Thymus (tissue), 11 donors: ENCODE measurements at regions not wholly inside any gene's neighbourhood (a gene's known extent, or its start where the extent isn't known, plus 50 kb on each side); places are given as distances from the start of the nearest gene placed in this dataset.
"Not testable (repeated sequence)": the region's sequence is repeated elsewhere in the genome, so short reads cannot be mapped to it uniquely, and the experiment has no call there.

Experiments
- DNase-seq, 9 donors: peaks; one replicate each; pipeline ENCODE4 v3.0.0-alpha.2; 2013; ENCODE audit warnings: low spot score in 9 of 9, low read depth in 6 of 9, missing footprints in 1 of 9
- H3K27ac ChIP-seq, 2 donors: one replicate each; pipeline ENCODE4 v1.5.1; 2013; ENCODE audit warnings: control low read depth in 1 of 2, low read depth in 1 of 2, low read length in 1 of 2, mild to moderate bottlenecking in 1 of 2, moderate library complexity in 1 of 2
- H3K27me3 ChIP-seq, 2 donors: one replicate each; pipeline ENCODE4 v1.5.1; 2013; ENCODE audit warnings: low read length in 1 of 2; ENCODE audit not compliant: control insufficient read depth in 2 of 2, insufficient read depth in 1 of 2
- H3K36me3 ChIP-seq, 2 donors: one replicate each; pipeline ENCODE4 v1.5.1; 2013; ENCODE audit warnings: low read length in 1 of 2, mild to moderate bottlenecking in 1 of 2, moderate library complexity in 1 of 2; ENCODE audit not compliant: control insufficient read depth in 2 of 2, insufficient read depth in 2 of 2
- H3K4me1 ChIP-seq, 2 donors: one replicate each; pipeline ENCODE4 v1.5.1; 2013; ENCODE audit warnings: low read length in 2 of 2; ENCODE audit not compliant: control insufficient read depth in 2 of 2, insufficient read depth in 2 of 2
- H3K4me3 ChIP-seq, 2 donors: one replicate each; pipeline ENCODE4 v1.5.1; 2013; ENCODE audit warnings: low read length in 2 of 2, control low read depth in 1 of 2, mild to moderate bottlenecking in 1 of 2
- H3K9me3 ChIP-seq, 2 donors: one replicate each; pipeline ENCODE4 v1.5.1; 2013; ENCODE audit warnings: low read length in 1 of 2, mild to moderate bottlenecking in 1 of 2; ENCODE audit not compliant: control insufficient read depth in 2 of 2, insufficient read depth in 1 of 2
- WGBS: extraction: QIAGEN DNeasy Blood & Tissue Kit; methylation state at CpG from one replicate; pipeline ENCODE4 v1.1.7; 2013; 5-methylcytosine and 5-hydroxymethylcytosine counted together
- donor health status: healthy.

- DNase-seq, result no peak
- WGBS, result 84% methylated on average over 3 of the region's 3 CpGs
- no peaks in the 10 kb centered on the region for H3K36me3 ChIP-seq
- H3K27ac ChIP-seq, result no peak overlapping the region
- H3K9me3 ChIP-seq, result no peaks in the 10 kb centered on the region
- no peaks in the 10 kb centered on the region for H3K4me1 ChIP-seq
- H3K27me3 ChIP-seq, result no peaks in the 10 kb centered on the region
- H3K4me3 ChIP-seq, result no peak overlapping the region
These were observed 116.6 kb downstream of the TRIM42 start for GRCh38 chr3:140794507-140794906.

- not testable (repeated sequence) for H3K4me3 ChIP-seq, H3K36me3 ChIP-seq, H3K4me1 ChIP-seq, H3K27me3 ChIP-seq, DNase-seq, H3K27ac ChIP-seq, H3K9me3 ChIP-seq
- WGBS, result 63% methylated on average over 1 of the region's 1 CpG
These were observed 125.0 kb downstream of the TRIM42 start for GRCh38 chr3:140802898-140803297.

DNA sequence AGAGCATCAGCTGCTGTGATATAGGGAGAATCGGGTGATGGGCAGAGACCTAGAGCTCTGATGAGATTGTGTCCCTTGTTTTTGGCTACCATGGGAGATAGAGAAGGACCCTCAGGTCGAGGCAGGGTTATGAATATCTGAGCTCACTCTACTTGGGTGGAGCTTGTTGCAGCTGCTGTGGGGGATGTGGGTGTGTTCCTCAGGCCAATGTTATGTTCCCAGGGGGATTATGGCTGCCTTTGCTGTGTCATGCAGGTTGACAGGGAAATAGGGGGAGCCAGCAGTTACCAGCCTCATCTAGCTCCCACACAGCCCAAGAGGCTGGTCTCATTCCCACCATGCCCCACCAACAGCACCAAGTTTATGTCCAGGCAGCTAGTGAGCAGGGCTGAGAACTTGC lies 131.5 kb downstream of the TRIM42 start:
- DNase-seq, result no peak
- no peaks in the 10 kb centered on the region for H3K4me1 ChIP-seq
- H3K36me3 ChIP-seq, result no peaks in the 10 kb centered on the region
- peaks cover 0 to 4% of the 10 kb centered on the region in 2 donors for H3K9me3 ChIP-seq
- H3K27ac ChIP-seq, result no peak overlapping the region
- 87% methylated on average over 2 of the region's 2 CpGs for WGBS
- H3K27me3 ChIP-seq, result no peaks in the 10 kb centered on the region
- H3K4me3 ChIP-seq, result no peak overlapping the region

- Histone ChIP-seq H3K27me3 (no peaks in the 10 kb centered on the region), H3K36me3 (no peaks in the 10 kb centered on the region), H3K9me3 (no peaks in the 10 kb centered on the region), H3K27ac (no peak overlapping the region), H3K4me3 (no peak overlapping the region), H3K4me1 (no peaks in the 10 kb centered on the region)
- DNase-seq, result no peak
- 73% methylated on average over 6 of the region's 6 CpGs for WGBS
These were observed 125.1 kb upstream of the SLC25A36 start for GRCh38 chr3:140816372-140817195.

GRCh38 chr3:140821493-140821892 lies 120.1 kb upstream of the SLC25A36 start:
- Histone ChIP-seq H3K4me3 (no peak overlapping the region), H3K27me3 (no peaks in the 10 kb centered on the region), H3K36me3 (no peaks in the 10 kb centered on the region), H3K9me3 (no peaks in the 10 kb centered on the region), H3K4me1 (no peaks in the 10 kb centered on the region), H3K27ac (no peak overlapping the region)
- WGBS, result 96% methylated on average over 2 of the region's 2 CpGs
- DNase-seq, result no peak

DNA sequence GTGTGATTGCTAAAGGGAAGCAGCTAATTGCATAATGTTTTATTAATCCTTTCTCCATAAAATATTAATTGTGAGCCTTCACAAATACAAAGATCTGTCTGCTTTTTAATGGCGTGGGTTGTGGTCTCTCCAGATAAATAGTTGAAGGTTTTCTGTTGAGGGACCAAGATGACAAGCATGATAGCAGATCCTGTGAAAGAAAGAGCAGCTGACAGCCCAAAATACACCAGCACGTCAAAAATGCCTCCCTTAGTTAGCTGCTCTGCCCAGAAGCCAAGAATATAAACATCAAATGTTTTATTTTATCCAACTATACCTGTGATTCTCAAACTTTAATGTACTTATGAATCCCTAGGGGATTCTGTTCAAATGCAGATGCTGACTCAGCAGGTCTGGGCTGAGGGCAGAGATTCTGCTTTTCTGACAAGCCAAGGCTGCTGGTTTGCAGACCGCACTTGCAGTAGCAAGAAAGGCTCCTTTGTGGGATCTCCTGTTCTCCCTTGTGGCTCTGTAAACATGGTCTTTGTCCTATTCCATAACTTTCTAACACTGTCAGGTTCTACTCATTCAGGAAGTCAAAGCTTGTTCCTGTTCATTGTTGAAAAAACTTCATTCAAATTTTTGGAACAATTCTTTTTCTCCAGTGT lies 119.1 kb upstream of the SLC25A36 start:
- Histone ChIP-seq H3K36me3 (no peaks in the 10 kb centered on the region), H3K4me1 (no peaks in the 10 kb centered on the region), H3K9me3 (no peaks in the 10 kb centered on the region), H3K4me3 (no peak overlapping the region), H3K27me3 (no peaks in the 10 kb centered on the region), H3K27ac (no peak overlapping the region)
- WGBS, result 56% methylated on average over 3 of the region's 3 CpGs
- DNase-seq, result no peak

- no peaks in the 10 kb centered on the region for H3K4me1 ChIP-seq
These were observed 118.5 kb upstream of the SLC25A36 start for GRCh38 chr3:140823106-140823505.

DNA sequence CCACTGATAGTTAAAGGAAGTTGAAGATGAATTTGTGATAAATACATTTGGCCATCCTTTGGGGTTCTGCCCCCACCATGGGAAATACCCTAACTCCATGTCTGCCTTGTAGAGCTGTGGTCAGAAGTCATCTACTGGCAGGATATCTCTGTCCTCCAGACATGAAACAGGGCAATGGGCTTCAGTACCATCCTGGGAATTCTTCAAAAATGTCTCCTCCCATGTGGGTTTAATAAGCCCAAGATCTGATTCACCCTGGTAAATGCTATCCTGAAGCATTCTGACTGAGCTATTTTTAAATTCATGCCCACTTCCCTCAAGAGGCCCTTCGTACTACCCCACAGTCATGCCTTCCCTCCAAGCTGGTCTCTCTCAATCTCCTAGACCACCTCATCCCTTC lies 113.7 kb upstream of the SLC25A36 start:
- Histone ChIP-seq H3K36me3 (no peaks in the 10 kb centered on the region), H3K27me3 (no peaks in the 10 kb centered on the region), H3K27ac (no peak overlapping the region), H3K4me3 (no peak overlapping the region), H3K9me3 (no peaks in the 10 kb centered on the region), H3K4me1 (peaks cover 0 to 4% of the 10 kb centered on the region in 2 donors)
- WGBS, result 83% methylated on average over 1 of the region's 1 CpG
- DNase-seq, result no peak

More at GRCh38 chr3:140823106-140823505, 118.5 kb upstream of the SLC25A36 start:
- H3K9me3 ChIP-seq, result no peaks in the 10 kb centered on the region
- no peak for DNase-seq
- no peaks in the 10 kb centered on the region for H3K36me3 ChIP-seq
- H3K27me3 ChIP-seq, result no peaks in the 10 kb centered on the region
- no peak overlapping the region for H3K4me3 ChIP-seq
- H3K27ac ChIP-seq, result no peak overlapping the region
- WGBS, result 100% methylated on average over 1 of the region's 1 CpG

- Histone ChIP-seq H3K4me3 (no peak overlapping the region), H3K36me3 (no peaks in the 10 kb centered on the region), H3K27ac (no peak overlapping the region), H3K27me3 (no peaks in the 10 kb centered on the region), H3K4me1 (peaks cover 0 to 9% of the 10 kb centered on the region in 2 donors), H3K9me3 (no peaks in the 10 kb centered on the region)
- DNase-seq, result no peak
- 98% methylated on average over 1 of the region's 1 CpG for WGBS
These were observed 113.1 kb upstream of the SLC25A36 start for GRCh38 chr3:140828585-140828984.
